ENCODE measurements at regions not wholly inside any gene's neighbourhood (a gene's known extent, or its start where the extent isn't known, plus 50 kb on each side); places are given as distances from the start of the nearest gene placed in this dataset.

DNA sequence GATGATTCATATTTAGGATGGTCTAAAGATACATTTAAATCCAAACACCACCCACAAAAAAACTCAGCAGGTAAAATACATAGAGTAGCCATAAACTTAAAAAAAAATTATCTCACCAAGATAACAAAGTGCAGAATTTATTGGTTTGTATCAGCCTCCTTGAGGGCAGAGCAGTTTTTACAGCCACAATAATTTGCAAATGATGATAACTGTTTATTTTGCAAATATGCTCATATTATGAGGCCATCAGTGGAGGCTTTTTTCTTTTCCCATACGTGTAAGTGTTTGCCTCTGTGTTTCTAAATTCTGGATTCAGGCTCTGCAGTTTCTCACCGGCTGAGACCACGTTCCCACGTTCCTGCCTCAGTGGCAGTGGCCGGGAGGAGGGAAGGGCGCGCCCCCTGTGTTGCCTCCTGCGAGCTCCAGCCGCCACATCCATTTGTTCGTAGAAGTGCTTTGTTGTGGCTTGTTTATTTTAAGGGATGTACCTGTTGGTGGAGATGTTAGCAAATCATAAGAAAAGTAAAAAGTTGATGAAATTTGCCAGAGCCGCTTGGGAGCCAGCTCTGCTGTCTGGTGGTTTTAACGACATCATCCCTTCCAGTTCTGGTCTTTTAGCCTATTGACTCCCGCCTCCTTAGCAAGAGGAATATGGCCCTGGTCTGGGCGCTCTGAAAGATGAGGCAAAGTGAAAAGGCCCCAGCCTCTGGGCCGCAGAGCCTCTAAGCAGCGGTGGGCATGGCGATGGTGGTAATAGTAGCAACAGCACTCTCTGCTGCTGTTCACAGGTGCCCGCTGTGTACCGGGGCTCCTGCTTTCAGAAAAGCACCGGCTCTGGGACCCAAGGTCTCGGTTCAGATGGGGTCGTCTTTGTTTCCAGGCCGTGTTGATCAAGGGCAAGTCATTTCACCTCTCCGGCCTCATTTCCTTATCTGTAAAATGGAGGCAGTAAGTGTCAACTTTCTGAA lies 66.7 kb upstream of the PPARA start:
- H3K4me3 ChIP-seq: peak overlapping the region in 1 of 4 donors; percentile 73
- 73 to 75% methylated on average over 18 to 24 of the region's 24 CpGs for WGBS, 2 donors
- peaks cover 56 to 85% (median 69%) of the 10 kb centered on the region in 4 donors for H3K4me1 ChIP-seq
- H3K27me3 ChIP-seq: no peaks in the 10 kb centered on the region
- peaks cover 0 to 22% (median 11%) of the 10 kb centered on the region in 4 donors for H3K36me3 ChIP-seq
- no peak for ATAC-seq (ENCODE audit: low FRiP score in 2 of 2)
- TF ChIP-seq, protein P1, sequence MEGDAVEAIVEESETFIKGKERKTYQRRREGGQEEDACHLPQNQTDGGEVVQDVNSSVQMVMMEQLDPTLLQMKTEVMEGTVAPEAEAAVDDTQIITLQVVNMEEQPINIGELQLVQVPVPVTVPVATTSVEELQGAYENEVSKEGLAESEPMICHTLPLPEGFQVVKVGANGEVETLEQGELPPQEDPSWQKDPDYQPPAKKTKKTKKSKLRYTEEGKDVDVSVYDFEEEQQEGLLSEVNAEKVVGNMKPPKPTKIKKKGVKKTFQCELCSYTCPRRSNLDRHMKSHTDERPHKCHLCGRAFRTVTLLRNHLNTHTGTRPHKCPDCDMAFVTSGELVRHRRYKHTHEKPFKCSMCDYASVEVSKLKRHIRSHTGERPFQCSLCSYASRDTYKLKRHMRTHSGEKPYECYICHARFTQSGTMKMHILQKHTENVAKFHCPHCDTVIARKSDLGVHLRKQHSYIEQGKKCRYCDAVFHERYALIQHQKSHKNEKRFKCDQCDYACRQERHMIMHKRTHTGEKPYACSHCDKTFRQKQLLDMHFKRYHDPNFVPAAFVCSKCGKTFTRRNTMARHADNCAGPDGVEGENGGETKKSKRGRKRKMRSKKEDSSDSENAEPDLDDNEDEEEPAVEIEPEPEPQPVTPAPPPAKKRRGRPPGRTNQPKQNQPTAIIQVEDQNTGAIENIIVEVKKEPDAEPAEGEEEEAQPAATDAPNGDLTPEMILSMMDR (IDR thresholded peaks at IDR 0.05): no peak
- TF ChIP-seq POLR2AphosphoS5 (IDR thresholded peaks at IDR 0.05): no peak
- H3K9me3 ChIP-seq: no peaks in the 10 kb centered on the region
- DNase-seq: peak; percentile 15 to 34
- H3K27ac ChIP-seq: peak overlapping the region; percentile 87 to 99 (median 96)

DNA sequence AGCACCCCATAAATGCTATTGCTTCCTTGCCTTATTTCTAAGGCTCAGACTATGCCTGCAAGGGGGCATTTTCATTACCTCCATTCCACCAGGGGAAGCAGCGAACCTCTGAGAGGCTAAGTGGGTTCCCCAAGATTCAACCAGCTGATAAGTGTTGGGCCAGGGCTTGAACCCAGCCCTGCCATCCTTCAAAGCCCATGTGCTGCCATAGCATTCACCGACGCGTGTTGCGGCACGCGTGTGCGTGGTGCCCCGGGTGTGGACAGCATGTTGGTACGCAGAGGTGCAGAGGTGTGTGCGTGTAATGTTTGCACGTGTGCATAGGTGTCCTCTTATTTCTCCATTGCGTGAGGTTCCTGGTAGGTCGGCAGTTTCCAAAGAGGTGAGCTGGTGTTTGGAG lies 66.0 kb upstream of the PPARA start:
- H3K27me3 ChIP-seq: no peaks in the 10 kb centered on the region
- peaks cover 0 to 29% (median 17%) of the 10 kb centered on the region in 4 donors for H3K36me3 ChIP-seq
- H3K4me1 ChIP-seq: peaks cover 60 to 85% (median 69%) of the 10 kb centered on the region in 4 donors
- 72 to 88% methylated on average over 14 of the region's 14 CpGs for WGBS, 2 donors
- ATAC-seq (ENCODE audit: low FRiP score in 2 of 2): no peak
- H3K4me3 ChIP-seq: peak overlapping the region in 2 of 4 donors; percentile 9 to 42
- peak; percentile 15 to 65 for DNase-seq
- no peaks in the 10 kb centered on the region for H3K9me3 ChIP-seq
- H3K27ac ChIP-seq: peak overlapping the region; percentile 87 to 99 (median 96)
- TF ChIP-seq, protein P1 (IDR thresholded peaks at IDR 0.05): no peak
- TF ChIP-seq POLR2AphosphoS5 (IDR thresholded peaks at IDR 0.05): no peak
- TF ChIP-seq EP300 (IDR thresholded peaks at IDR 0.05): no peak
- no peak for TF ChIP-seq POLR2A (IDR thresholded peaks at IDR 0.05)

DNA sequence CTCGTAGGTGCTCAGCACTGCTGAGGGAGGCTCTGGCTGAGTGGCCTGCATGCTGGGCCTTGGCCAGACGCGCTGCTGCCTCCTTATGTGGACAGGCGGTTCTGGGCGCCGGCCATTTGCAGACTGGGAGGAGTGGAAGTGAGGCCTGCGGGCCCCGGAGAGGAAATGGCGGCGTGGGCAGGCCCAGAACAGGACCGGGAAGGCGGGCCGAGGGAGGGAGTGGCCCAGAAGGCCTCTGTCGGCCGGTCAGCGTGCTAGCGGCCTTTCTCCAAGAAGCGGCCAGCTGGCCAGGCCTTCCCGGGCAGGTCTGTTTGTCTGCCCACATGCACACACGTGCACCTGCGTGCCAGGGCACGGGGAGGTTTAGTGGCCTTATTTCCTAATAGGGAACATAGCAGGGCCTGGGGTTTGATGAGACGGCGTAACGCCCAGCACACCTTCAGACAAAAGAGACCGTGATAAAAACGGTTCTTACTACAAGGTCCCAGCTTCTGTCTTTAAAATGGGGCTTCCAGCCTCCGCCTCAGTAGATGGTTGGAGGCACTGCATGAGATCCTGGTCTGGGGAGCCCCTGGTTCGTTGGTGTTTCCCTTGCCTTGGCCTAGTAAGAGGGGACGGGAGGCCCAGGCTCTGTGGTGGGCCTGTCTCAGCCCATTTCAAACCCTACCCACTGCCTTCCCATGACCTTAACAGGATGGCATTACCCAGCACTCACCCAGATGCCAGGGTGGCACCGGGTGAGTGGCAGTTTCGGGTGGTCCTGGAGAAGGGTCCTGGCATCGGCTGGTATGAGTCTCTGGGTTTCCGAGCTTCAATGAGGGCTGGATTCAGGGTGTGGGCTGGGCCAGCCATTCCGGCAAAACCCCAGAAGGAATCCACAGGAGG lies 65.1 kb upstream of the PPARA start:
- Histone ChIP-seq H3K27ac (peak overlapping the region; percentile 87 to 99 (median 96)), H3K4me3 (peak overlapping the region in 2 of 4 donors; percentile 9 to 42), H3K9me3 (no peaks in the 10 kb centered on the region), H3K27me3 (no peaks in the 10 kb centered on the region), H3K4me1 (peaks cover 65 to 85% (median 71%) of the 10 kb centered on the region in 4 donors), H3K36me3 (peaks cover 0 to 33% (median 17%) of the 10 kb centered on the region in 4 donors)
- TF ChIP-seq EP300 (IDR thresholded peaks at IDR 0.05) (peak in 1 of 4 donors; percentile 4), POLR2A (IDR thresholded peaks at IDR 0.05) (peak in 3 of 4 donors; percentile 40 to 50 (median 44)), POLR2AphosphoS5 (IDR thresholded peaks at IDR 0.05) (peak; percentile 73 to 82)
- TF ChIP-seq, protein P1 (IDR thresholded peaks at IDR 0.05): peak in 2 of 6 experiments; percentile 10 to 11
- ATAC-seq (ENCODE audit: low FRiP score in 2 of 2) (peak; percentile 81 to 87), DNase-seq (peak; percentile 78 to 90)
- WGBS, 2 donors: 44 to 46% methylated on average over 25 to 35 of the region's 35 CpGs

DNA sequence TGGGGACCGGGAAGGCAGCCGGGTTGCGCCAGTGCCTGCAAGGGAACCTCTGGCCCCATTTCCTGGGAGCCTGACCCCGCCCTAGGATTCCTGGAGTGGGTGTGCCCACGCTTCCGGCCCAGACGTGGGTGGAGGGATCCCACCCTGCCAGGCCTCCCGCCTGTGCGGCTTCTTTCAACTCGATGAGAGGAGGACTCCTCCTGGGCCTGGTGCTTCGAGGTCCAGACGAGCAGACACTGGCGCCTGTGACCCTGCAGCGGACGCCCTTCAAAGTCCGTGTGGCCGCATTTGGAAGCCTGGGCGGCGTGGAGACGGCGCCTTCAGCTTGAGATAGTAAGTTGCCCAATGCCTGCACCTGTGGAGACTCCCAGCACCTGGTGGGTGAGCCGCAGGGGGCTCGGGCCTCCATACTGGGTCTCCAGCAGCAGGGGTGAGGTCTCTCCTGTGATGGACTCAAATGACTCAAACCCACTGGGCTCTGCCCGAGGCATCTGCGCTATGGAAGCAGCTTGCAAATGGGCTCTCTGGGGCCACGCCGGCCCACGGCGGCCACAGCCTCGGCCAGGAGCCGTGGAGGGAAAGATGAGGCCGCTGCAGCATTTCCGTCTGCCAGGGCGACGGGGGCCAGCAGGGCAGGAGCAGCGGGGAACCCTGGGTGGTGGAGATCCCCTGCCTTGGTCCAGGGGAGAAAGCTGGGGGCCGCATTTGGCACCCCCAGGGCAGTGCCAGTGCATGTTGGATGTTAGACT lies 64.3 kb upstream of the PPARA start:
- peaks cover 0 to 40% (median 18%) of the 10 kb centered on the region in 4 donors for H3K36me3 ChIP-seq
- WGBS, 2 donors: 67% methylated on average over 28 of the region's 37 CpGs; no CpG with 5 or more reads in 1 of the 2 donors

More for the DNA sequence above, 64.3 kb upstream of the PPARA start:
- peaks cover 73 to 87% (median 80%) of the 10 kb centered on the region in 4 donors for H3K4me1 ChIP-seq
- peak; percentile 83 to 88 for DNase-seq
- TF ChIP-seq POLR2AphosphoS5 (IDR thresholded peaks at IDR 0.05): peak; percentile 77 to 92
- peak in 2 of 4 donors; percentile 8 to 20 for TF ChIP-seq POLR2A (IDR thresholded peaks at IDR 0.05)
- peak in 3 of 4 donors; percentile 44 to 89 (median 89) for TF ChIP-seq EP300 (IDR thresholded peaks at IDR 0.05)
- TF ChIP-seq, protein P1 (IDR thresholded peaks at IDR 0.05): no peak
- peak overlapping the region in 2 of 4 donors; percentile 9 to 42 for H3K4me3 ChIP-seq
- no peaks in the 10 kb centered on the region for H3K27me3 ChIP-seq
- peak; percentile 76 to 79 for ATAC-seq (ENCODE audit: low FRiP score in 2 of 2)
- no peaks in the 10 kb centered on the region for H3K9me3 ChIP-seq
- H3K27ac ChIP-seq: peak overlapping the region; percentile 87 to 99 (median 96)

Measured in upper lobe of left lung (tissue), 6 donors.